ENCODE measurements at regions not wholly inside any gene's neighbourhood (a gene's known extent, or its start where the extent isn't known, plus 50 kb on each side); places are given as distances from the start of the nearest gene placed in this dataset.

DNA sequence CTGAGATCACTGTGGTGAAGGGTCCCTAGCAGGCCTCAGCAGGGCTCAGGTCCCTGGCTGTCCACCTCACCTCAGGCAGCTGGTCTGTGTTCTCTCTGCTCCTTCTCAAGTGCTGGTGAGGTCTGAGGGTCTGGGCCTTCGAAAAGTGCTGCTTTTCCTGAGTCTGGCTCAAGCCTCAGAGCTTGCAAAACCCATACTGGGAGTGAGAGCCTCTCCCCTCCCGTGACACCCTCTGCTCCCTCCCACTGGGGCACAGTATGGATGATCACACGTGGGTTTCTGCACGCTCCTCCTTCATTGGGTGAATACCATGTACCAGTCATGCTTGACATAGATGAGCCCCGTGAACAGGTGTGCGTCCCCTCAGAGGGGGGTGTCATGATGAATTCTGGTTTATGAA lies 73.3 kb upstream of the WASF3 start:
- Mint-ChIP-seq H3K36me3 (ENCODE audit: low read depth) (no peaks in the 10 kb centered on the region), H3K27me3 (no peaks in the 10 kb centered on the region), H3K27ac (no peak overlapping the region), H3K9me3 (no peaks in the 10 kb centered on the region), H3K4me1 (ENCODE audit: low read depth) (peaks cover 27% of the 10 kb centered on the region), H3K4me3 (no peak overlapping the region)
- intact Hi-C loops (cut with DNase I, micrococcal nuclease) = loop anchor here (5.0 kb wide), 2 partner anchors 232 to 297 kb away; partner anchors contain the start of gene CDK8 (in 1 of the 2)
- DNase-seq (no peak), ATAC-seq (ENCODE audit: poor library complexity) (no peak)
- POLR2A ChIA-PET = no interaction called here
- peaks cover 23% of the 10 kb centered on the region for H3K4me1 ChIP-seq (ENCODE audit: insufficient read depth, low read length)
- no peaks in the 10 kb centered on the region for H3K36me3 ChIP-seq (ENCODE audit: insufficient read depth, low read length)
- no peaks in the 10 kb centered on the region for H3K9me3 ChIP-seq (ENCODE audit: control insufficient read depth in 1 of 2, insufficient read depth in 1 of 2, low read length in 2 of 2)
- CTCF ChIA-PET = interaction anchor here (1.4 kb wide), 1 partner anchor 214 kb away, joined by 3 read pairs; no protein-coding TSS in a partner anchor
- H3K27ac ChIP-seq (ENCODE audit: low read depth in 1 of 2, low read length in 2 of 2) = no peak overlapping the region
- TF ChIP-seq, protein P1, sequence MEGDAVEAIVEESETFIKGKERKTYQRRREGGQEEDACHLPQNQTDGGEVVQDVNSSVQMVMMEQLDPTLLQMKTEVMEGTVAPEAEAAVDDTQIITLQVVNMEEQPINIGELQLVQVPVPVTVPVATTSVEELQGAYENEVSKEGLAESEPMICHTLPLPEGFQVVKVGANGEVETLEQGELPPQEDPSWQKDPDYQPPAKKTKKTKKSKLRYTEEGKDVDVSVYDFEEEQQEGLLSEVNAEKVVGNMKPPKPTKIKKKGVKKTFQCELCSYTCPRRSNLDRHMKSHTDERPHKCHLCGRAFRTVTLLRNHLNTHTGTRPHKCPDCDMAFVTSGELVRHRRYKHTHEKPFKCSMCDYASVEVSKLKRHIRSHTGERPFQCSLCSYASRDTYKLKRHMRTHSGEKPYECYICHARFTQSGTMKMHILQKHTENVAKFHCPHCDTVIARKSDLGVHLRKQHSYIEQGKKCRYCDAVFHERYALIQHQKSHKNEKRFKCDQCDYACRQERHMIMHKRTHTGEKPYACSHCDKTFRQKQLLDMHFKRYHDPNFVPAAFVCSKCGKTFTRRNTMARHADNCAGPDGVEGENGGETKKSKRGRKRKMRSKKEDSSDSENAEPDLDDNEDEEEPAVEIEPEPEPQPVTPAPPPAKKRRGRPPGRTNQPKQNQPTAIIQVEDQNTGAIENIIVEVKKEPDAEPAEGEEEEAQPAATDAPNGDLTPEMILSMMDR (IDR thresholded peaks at IDR 0.05) = no peak
- H3K27me3 ChIP-seq (ENCODE audit: control insufficient read depth in 1 of 2, insufficient read depth in 2 of 2, low read length in 2 of 2) = no peaks in the 10 kb centered on the region
- no peak overlapping the region for H3K4me3 ChIP-seq (ENCODE audit: low read length)

DNA sequence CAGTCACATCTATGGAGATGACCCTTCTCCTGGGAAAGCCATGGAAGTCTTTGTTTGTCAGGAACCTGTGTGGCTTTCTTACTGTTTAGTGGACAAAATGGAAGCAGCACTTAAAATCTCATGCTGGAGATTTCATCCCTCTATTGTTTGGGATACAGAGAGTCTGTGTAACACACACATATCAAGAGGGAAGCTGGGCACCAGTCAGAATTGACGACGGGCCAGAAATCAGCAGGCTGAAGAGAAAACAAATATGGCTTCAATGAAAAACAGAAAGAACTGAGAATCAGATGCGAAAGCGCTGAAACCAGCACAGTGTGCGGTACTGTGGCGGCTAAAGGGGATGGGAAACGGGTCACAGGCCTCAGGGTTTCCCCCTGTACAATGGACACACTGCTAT lies 72.2 kb upstream of the WASF3 start:
- Mint-ChIP-seq H3K27ac (no peak overlapping the region), H3K9me3 (no peaks in the 10 kb centered on the region), H3K27me3 (no peaks in the 10 kb centered on the region), H3K4me1 (ENCODE audit: low read depth) (peaks cover 27% of the 10 kb centered on the region), H3K4me3 (no peak overlapping the region), H3K36me3 (ENCODE audit: low read depth) (no peaks in the 10 kb centered on the region)
- Histone ChIP-seq H3K36me3 (ENCODE audit: insufficient read depth, low read length) (no peaks in the 10 kb centered on the region), H3K4me3 (ENCODE audit: low read length) (no peak overlapping the region), H3K9me3 (ENCODE audit: control insufficient read depth in 1 of 2, insufficient read depth in 1 of 2, low read length in 2 of 2) (no peaks in the 10 kb centered on the region), H3K27ac (ENCODE audit: low read depth in 1 of 2, low read length in 2 of 2) (no peak overlapping the region), H3K27me3 (ENCODE audit: control insufficient read depth in 1 of 2, insufficient read depth in 2 of 2, low read length in 2 of 2) (no peaks in the 10 kb centered on the region), H3K4me1 (ENCODE audit: insufficient read depth, low read length) (peaks cover 23% of the 10 kb centered on the region)
- ATAC-seq (ENCODE audit: poor library complexity) (no peak), DNase-seq (no peak)
- CTCF ChIA-PET = no interaction called here
- POLR2A ChIA-PET = no interaction called here
- intact Hi-C loops (cut with DNase I, micrococcal nuclease) = no loop called here
- TF ChIP-seq, protein P1 (IDR thresholded peaks at IDR 0.05) = no peak

DNA sequence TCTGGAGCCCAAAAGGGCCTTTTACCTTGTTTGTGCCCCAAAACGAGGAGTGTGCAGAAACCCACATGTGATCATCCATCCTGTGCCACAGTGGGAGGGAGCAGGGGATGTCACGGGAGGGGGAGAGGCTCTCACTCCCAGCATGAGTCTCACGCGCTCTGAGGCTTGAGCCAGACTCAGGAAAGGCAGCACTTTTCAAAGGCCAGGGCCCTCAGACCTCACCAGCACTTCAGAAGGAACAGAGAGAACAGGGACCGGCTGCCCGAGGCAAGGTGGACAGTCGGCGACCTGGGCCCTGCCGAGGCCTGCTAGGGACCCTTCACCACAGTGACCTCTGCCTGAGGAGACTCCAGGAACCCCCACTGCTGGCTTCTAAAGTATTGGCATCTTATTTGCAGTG lies 71.7 kb upstream of the WASF3 start:
- H3K9me3 ChIP-seq (ENCODE audit: control insufficient read depth in 1 of 2, insufficient read depth in 1 of 2, low read length in 2 of 2) = no peaks in the 10 kb centered on the region
- H3K36me3 ChIP-seq (ENCODE audit: insufficient read depth, low read length) = no peaks in the 10 kb centered on the region
- no peak overlapping the region for H3K4me3 ChIP-seq (ENCODE audit: low read length)
- TF ChIP-seq, protein P1 (IDR thresholded peaks at IDR 0.05) = no peak
- H3K27me3 Mint-ChIP-seq = no peaks in the 10 kb centered on the region
- H3K9me3 Mint-ChIP-seq = no peaks in the 10 kb centered on the region
- H3K36me3 Mint-ChIP-seq (ENCODE audit: low read depth) = no peaks in the 10 kb centered on the region
- ChIA-PET CTCF (no interaction called here), POLR2A (no interaction called here)
- no peak for ATAC-seq (ENCODE audit: poor library complexity)
- H3K27me3 ChIP-seq (ENCODE audit: control insufficient read depth in 1 of 2, insufficient read depth in 2 of 2, low read length in 2 of 2) = no peaks in the 10 kb centered on the region
- H3K4me1 Mint-ChIP-seq (ENCODE audit: low read depth) = peaks cover 27% of the 10 kb centered on the region
- intact Hi-C loops (cut with DNase I, micrococcal nuclease) = no loop called here
- no peak overlapping the region for H3K27ac Mint-ChIP-seq
- H3K4me3 Mint-ChIP-seq = no peak overlapping the region
- H3K27ac ChIP-seq (ENCODE audit: low read depth in 1 of 2, low read length in 2 of 2) = no peak overlapping the region
- DNase-seq = no peak
- H3K4me1 ChIP-seq (ENCODE audit: insufficient read depth, low read length) = peaks cover 23% of the 10 kb centered on the region
